WTC11 (cell line): ENCODE measurements at regions not wholly inside any gene's neighbourhood (a gene's known extent, or its start where the extent isn't known, plus 50 kb on each side); places are given as distances from the start of the nearest gene placed in this dataset.

Experiments used
- RELA ChIP-seq: sonication (generic); formaldehyde crosslinking; IDR thresholded peaks from 2 replicates; pipeline ENCODE4 v1.8.1; 2022; ENCODE audit warnings: missing genetic modification reagents, mild to moderate bottlenecking, borderline replicate concordance
- USF1 ChIP-seq: sonication (generic); formaldehyde crosslinking; IDR thresholded peaks from 2 replicates; pipeline ENCODE4 v1.8.0; 2022; ENCODE audit warnings: mild to moderate bottlenecking, missing genetic modification reagents
- ZNF317 ChIP-seq: sonication (generic); formaldehyde crosslinking; IDR thresholded peaks from 2 replicates; pipeline ENCODE4 v1.8.1; 2023; ENCODE audit warnings: low read depth, mild to moderate bottlenecking, moderate library complexity, missing genetic modification reagents, borderline replicate concordance
- TF ChIP-seq, protein P1 (sequence below): fragments of 200-600 bp; IDR thresholded peaks from 2 replicates; pipeline ENCODE4 v1.8.0; 2022; ENCODE audit warnings: antibody characterized with exemption
- TF ChIP-seq, protein P2 (sequence below): sonication (generic); formaldehyde crosslinking; IDR thresholded peaks from 2 replicates; pipeline ENCODE4 v1.8.1; 2023; ENCODE audit warnings: mild to moderate bottlenecking, missing genetic modification reagents
- TF ChIP-seq, protein P3 (sequence below): sonication (generic); formaldehyde crosslinking; conservative IDR thresholded peaks from 2 replicates; pipeline ENCODE4 v1.8.1; 2023; ENCODE audit warnings: mild to moderate bottlenecking, low read depth, missing genetic modification reagents, moderate library complexity

DNA sequence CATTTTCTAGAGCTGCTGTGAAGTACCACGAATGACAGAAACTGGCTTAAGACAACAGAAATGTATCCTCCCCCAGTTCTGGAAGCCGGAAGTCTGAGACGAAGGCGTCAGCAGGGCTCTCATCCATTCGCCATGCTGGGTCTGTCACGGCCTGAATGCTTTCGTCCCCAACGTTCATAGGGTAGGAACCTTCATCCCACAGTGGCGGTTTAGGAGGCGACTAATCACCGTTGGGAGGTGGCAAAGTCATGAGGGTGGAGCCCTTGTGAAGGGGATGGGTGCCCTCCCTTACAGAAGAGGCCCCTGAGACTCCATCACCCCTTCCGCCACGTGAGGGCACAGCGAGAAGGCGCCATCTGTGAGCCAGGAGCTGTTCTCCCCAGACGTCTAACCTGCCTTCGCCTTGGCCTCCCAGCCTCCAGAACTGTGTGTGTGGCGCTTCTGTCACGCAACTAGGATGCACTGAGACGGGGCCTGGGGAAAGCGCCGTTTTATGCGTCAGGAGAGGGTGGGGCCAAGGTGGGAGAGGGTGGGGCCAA lies 250.3 kb downstream of the TTLL2 start:
- TF ChIP-seq, protein P1, sequence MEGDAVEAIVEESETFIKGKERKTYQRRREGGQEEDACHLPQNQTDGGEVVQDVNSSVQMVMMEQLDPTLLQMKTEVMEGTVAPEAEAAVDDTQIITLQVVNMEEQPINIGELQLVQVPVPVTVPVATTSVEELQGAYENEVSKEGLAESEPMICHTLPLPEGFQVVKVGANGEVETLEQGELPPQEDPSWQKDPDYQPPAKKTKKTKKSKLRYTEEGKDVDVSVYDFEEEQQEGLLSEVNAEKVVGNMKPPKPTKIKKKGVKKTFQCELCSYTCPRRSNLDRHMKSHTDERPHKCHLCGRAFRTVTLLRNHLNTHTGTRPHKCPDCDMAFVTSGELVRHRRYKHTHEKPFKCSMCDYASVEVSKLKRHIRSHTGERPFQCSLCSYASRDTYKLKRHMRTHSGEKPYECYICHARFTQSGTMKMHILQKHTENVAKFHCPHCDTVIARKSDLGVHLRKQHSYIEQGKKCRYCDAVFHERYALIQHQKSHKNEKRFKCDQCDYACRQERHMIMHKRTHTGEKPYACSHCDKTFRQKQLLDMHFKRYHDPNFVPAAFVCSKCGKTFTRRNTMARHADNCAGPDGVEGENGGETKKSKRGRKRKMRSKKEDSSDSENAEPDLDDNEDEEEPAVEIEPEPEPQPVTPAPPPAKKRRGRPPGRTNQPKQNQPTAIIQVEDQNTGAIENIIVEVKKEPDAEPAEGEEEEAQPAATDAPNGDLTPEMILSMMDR: no peak
- TF ChIP-seq, protein P2, sequence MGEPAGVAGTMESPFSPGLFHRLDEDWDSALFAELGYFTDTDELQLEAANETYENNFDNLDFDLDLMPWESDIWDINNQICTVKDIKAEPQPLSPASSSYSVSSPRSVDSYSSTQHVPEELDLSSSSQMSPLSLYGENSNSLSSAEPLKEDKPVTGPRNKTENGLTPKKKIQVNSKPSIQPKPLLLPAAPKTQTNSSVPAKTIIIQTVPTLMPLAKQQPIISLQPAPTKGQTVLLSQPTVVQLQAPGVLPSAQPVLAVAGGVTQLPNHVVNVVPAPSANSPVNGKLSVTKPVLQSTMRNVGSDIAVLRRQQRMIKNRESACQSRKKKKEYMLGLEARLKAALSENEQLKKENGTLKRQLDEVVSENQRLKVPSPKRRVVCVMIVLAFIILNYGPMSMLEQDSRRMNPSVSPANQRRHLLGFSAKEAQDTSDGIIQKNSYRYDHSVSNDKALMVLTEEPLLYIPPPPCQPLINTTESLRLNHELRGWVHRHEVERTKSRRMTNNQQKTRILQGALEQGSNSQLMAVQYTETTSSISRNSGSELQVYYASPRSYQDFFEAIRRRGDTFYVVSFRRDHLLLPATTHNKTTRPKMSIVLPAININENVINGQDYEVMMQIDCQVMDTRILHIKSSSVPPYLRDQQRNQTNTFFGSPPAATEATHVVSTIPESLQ (CRISPR knock-in tag): no peak
- TF ChIP-seq RELA (CRISPR knock-in tag) (no peak), USF1 (no peak), ZNF317 (CRISPR knock-in tag) (no peak)
- TF ChIP-seq, protein P3, sequence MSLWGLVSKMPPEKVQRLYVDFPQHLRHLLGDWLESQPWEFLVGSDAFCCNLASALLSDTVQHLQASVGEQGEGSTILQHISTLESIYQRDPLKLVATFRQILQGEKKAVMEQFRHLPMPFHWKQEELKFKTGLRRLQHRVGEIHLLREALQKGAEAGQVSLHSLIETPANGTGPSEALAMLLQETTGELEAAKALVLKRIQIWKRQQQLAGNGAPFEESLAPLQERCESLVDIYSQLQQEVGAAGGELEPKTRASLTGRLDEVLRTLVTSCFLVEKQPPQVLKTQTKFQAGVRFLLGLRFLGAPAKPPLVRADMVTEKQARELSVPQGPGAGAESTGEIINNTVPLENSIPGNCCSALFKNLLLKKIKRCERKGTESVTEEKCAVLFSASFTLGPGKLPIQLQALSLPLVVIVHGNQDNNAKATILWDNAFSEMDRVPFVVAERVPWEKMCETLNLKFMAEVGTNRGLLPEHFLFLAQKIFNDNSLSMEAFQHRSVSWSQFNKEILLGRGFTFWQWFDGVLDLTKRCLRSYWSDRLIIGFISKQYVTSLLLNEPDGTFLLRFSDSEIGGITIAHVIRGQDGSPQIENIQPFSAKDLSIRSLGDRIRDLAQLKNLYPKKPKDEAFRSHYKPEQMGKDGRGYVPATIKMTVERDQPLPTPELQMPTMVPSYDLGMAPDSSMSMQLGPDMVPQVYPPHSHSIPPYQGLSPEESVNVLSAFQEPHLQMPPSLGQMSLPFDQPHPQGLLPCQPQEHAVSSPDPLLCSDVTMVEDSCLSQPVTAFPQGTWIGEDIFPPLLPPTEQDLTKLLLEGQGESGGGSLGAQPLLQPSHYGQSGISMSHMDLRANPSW (CRISPR knock-in tag): no peak
